Breast epithelium (tissue), 4 donors: ENCODE measurements at regions not wholly inside any gene's neighbourhood (a gene's known extent, or its start where the extent isn't known, plus 50 kb on each side); places are given as distances from the start of the nearest gene placed in this dataset.

Source experiments
- DNase-seq, 2 donors: peaks; one replicate each; pipeline ENCODE4 v3.0.0-alpha.2; 2019; ENCODE audit warnings: low spot score in 2 of 2
- H3K27ac ChIP-seq, 2 donors: fragments of 200-600 bp; sonication (generic) in 1 of 2; one replicate each; pipeline ENCODE4 v1.5.1; 2016 to 2019; ENCODE audit warnings: mild to moderate bottlenecking in 1 of 2
- H3K27me3 ChIP-seq, 2 donors: fragments of 200-600 bp; sonication (generic) in 1 of 2; one replicate each; pipeline versions ENCODE4 v1.5.1 to v1.6.0; 2017 to 2019; ENCODE audit warnings: control low read depth in 1 of 2, mild to moderate bottlenecking in 1 of 2
- H3K36me3 ChIP-seq: fragments of 200-600 bp; one replicate; pipeline ENCODE4 v1.5.1; 2019
- H3K4me1 ChIP-seq, 2 donors: fragments of 200-600 bp; sonication (generic); one replicate each; pipeline ENCODE4 v1.5.1; 2016 to 2019; ENCODE audit warnings: control low read depth in 1 of 2
- H3K4me3 ChIP-seq, 3 donors: fragments of 200-600 bp; sonication (generic); 1 replicate in 2 of 3; 2 replicates in 1 of 3; pipeline ENCODE4 v1.5.1; 2016 to 2019; ENCODE audit warnings: mild to moderate bottlenecking in 3 of 3, moderate library complexity in 2 of 3
- H3K9me3 ChIP-seq, 2 donors: fragments of 200-600 bp; sonication (generic) in 1 of 2; one replicate each; pipeline ENCODE4 v1.5.1; 2016 to 2019; ENCODE audit warnings: control low read depth in 1 of 2
- POLR2A ChIP-seq: fragments of 450-650 bp; IDR thresholded peaks from one replicate; pipeline ENCODE4 v1.6.1; 2016; ENCODE audit warnings: antibody characterized with exemption, mild to moderate bottlenecking, moderate library complexity
- POLR2AphosphoS5 ChIP-seq, 3 donors: sonication (generic); formaldehyde crosslinking; IDR thresholded peaks; one replicate each; pipeline ENCODE4 v1.6.1; 2017; ENCODE audit warnings: antibody characterized with exemption in 3 of 3
- intact Hi-C: fragments of 100-400 bp; cut with DNase I; formaldehyde crosslinking; loops from one replicate; pipeline ENCODE4 v1.15.1; 2023; ENCODE audit warnings: low total_unique reads
- TF ChIP-seq, protein P1 (sequence below), 3 donors: fragments of 450-650 bp; IDR thresholded peaks; one replicate each; pipeline ENCODE4 v1.5.1; 2016 to 2017; ENCODE audit warnings: antibody characterized with exemption in 3 of 3, mild to moderate bottlenecking in 3 of 3, moderate library complexity in 3 of 3

DNA sequence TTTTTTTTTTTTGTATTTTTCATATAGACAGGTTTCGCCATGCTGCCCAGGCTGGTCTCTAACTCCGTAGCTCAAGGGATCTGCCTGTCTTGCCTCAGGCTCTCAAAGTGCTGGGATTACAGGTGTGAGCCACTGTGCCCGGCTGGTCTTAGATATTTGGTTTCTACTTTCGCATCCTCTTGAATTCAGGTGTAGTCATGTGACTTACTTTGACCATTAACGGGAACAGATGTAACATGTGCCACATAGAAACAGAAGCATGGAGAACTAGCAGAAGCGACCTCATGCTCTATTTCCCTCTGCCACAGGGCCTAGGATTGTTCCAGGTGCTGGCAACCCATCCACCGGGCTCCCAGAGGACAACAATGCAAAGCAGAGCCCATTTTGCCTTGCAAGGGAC is 166.6 kb downstream of the CYLD start:
- H3K27me3 ChIP-seq: no peaks in the 10 kb centered on the region
- H3K4me3 ChIP-seq: no peak overlapping the region
- H3K4me1 ChIP-seq: no peaks in the 10 kb centered on the region
- H3K36me3 ChIP-seq: no peaks in the 10 kb centered on the region
- intact Hi-C loops: no loop called here
- no peak for DNase-seq
- no peaks in the 10 kb centered on the region for H3K9me3 ChIP-seq
- TF ChIP-seq, protein P1, sequence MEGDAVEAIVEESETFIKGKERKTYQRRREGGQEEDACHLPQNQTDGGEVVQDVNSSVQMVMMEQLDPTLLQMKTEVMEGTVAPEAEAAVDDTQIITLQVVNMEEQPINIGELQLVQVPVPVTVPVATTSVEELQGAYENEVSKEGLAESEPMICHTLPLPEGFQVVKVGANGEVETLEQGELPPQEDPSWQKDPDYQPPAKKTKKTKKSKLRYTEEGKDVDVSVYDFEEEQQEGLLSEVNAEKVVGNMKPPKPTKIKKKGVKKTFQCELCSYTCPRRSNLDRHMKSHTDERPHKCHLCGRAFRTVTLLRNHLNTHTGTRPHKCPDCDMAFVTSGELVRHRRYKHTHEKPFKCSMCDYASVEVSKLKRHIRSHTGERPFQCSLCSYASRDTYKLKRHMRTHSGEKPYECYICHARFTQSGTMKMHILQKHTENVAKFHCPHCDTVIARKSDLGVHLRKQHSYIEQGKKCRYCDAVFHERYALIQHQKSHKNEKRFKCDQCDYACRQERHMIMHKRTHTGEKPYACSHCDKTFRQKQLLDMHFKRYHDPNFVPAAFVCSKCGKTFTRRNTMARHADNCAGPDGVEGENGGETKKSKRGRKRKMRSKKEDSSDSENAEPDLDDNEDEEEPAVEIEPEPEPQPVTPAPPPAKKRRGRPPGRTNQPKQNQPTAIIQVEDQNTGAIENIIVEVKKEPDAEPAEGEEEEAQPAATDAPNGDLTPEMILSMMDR (IDR thresholded peaks at IDR 0.05): no peak
- no peak for TF ChIP-seq POLR2A
- TF ChIP-seq POLR2AphosphoS5 (IDR thresholded peaks at IDR 0.05): no peak
- no peak overlapping the region for H3K27ac ChIP-seq

DNA sequence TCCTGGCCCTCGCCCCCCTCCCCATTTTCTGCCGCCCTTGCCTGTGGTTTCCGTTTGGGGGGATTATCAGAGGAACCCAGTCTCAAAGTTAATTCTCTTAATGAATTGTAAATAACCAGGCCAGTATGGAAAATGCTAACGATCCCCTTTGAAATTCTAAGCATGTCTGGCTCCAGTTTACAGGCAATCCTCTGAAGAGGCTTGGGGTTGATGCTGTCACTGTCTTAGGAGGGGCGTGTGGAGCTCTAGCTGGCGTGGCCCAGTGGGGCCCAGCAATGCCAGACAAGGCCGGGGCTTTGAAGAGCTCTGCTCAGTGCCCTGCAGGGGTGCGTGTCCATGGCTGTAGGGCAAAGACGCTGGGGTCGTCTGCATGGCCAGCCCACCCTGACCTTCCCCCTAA is 164.6 kb downstream of the CYLD start:
- DNase-seq: no peak
- H3K9me3 ChIP-seq: no peaks in the 10 kb centered on the region
- intact Hi-C loops: no loop called here

DNA sequence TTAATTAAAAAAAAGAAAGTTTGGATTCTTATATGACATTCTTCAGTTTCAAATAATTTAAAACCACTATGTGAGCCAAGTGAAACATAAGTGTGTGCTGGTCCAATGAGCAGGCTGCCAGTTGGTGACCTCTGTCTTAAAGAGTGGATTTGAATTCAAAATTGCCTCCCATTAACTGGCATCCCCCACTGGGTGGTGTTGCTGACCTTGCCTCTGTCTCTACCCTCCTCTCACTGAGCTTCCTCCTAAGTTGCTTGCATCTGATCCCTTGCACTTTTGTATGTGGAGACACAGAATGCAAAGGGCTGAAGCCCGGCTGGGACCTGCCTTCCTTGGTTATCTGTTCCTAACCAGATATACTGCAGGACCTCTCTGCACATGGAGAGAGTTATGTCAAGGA is 160.6 kb downstream of the CYLD start:
- H3K27me3 ChIP-seq: no peaks in the 10 kb centered on the region
- intact Hi-C loops: no loop called here
- no peaks in the 10 kb centered on the region for H3K9me3 ChIP-seq
- no peaks in the 10 kb centered on the region for H3K4me1 ChIP-seq
- TF ChIP-seq, protein P1 (IDR thresholded peaks at IDR 0.05): no peak
- TF ChIP-seq POLR2A (no peak), POLR2AphosphoS5 (IDR thresholded peaks at IDR 0.05) (no peak)
- H3K27ac ChIP-seq: no peak overlapping the region
- DNase-seq: no peak
- no peaks in the 10 kb centered on the region for H3K36me3 ChIP-seq
- H3K4me3 ChIP-seq: no peak overlapping the region

More for the DNA sequence above, 164.6 kb downstream of the CYLD start:
- no peaks in the 10 kb centered on the region for H3K27me3 ChIP-seq
- TF ChIP-seq POLR2A (no peak), POLR2AphosphoS5 (IDR thresholded peaks at IDR 0.05) (no peak)
- TF ChIP-seq, protein P1 (IDR thresholded peaks at IDR 0.05): no peak
- H3K4me1 ChIP-seq: no peaks in the 10 kb centered on the region
- no peaks in the 10 kb centered on the region for H3K36me3 ChIP-seq
- H3K27ac ChIP-seq: no peak overlapping the region
- H3K4me3 ChIP-seq: no peak overlapping the region

DNA sequence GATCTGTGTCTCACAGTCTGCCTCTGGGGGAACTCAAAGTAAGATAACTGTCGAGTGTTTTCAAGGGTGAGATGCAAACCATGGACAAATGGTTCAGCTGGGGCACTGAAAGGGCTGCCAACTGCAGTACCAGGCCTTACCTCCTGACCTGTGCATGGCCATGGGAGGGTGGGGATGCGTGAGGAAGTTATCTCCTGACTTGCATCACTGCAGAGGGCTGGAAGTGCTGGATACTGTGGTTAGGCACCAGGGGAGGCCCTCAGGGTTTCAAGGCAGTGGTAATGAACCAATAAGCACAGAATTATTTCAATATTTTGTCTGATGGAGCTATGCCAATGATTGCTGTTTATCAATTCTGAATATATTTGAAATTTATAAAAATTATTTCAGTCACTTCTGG is 159.2 kb downstream of the CYLD start:
- H3K36me3 ChIP-seq: no peaks in the 10 kb centered on the region
- H3K27ac ChIP-seq: no peak overlapping the region
- intact Hi-C loops: no loop called here
- no peaks in the 10 kb centered on the region for H3K27me3 ChIP-seq
- no peak for TF ChIP-seq POLR2AphosphoS5 (IDR thresholded peaks at IDR 0.05)
- no peak for TF ChIP-seq POLR2A
- DNase-seq: no peak
- H3K4me3 ChIP-seq: no peak overlapping the region
- H3K9me3 ChIP-seq: peaks cover 0 to 7% of the 10 kb centered on the region in 2 donors
- H3K4me1 ChIP-seq: no peaks in the 10 kb centered on the region

DNA sequence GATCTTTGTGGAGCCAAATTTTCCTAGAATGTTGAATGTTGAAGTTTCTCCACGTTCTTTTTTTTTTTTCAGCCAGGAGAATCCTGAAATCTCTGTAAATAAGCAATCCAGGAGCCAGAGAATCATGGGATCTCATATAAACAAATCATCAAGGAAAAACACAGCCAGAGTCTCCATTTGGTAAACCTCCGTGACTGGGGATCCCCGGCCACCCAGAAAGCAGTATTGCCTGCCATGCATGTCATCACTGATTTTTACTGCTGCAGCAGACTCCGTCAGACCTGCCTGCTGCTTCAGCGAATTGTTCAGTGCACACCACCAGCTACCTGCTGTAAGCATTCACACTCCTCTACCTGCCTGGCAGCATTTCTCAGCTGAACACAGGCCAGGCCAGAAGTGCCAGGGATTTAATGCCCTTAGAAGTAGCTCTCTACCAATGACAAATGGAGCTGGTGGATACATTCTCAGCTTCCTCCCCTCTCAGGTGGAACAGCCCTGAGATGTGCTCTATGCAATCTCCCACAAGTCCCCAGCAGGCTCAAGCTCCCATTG is 158.6 kb downstream of the CYLD start:
- no peak for DNase-seq
- intact Hi-C loops: no loop called here
- no peaks in the 10 kb centered on the region for H3K4me1 ChIP-seq
- H3K4me3 ChIP-seq: no peak overlapping the region
- H3K27me3 ChIP-seq: no peaks in the 10 kb centered on the region
- no peak overlapping the region for H3K27ac ChIP-seq
- TF ChIP-seq POLR2AphosphoS5 (IDR thresholded peaks at IDR 0.05) (no peak), POLR2A (no peak)
- TF ChIP-seq, protein P1 (IDR thresholded peaks at IDR 0.05): no peak
- H3K36me3 ChIP-seq: no peaks in the 10 kb centered on the region
- H3K9me3 ChIP-seq: peaks cover 0 to 7% of the 10 kb centered on the region in 2 donors

DNA sequence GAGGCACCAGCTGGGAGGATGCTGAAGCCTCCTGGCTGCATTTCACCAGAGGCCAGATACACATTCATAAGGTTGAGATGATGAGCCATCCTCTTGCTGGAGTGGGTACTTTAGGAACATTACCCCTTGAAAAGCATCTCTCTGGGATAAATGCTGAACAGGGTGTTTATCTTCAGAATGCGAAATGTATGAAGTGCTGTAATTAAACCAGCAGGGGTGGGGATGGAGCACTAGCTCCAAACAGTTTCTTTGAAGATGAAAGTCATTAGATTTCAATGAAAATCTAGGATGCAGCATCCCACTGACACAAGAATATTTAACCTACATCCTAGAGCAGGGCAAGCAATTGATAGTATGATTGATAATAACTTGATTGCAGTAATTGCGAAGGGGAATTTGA is 158.1 kb downstream of the CYLD start:
- no peak overlapping the region for H3K4me3 ChIP-seq
- no peaks in the 10 kb centered on the region for H3K36me3 ChIP-seq
- H3K9me3 ChIP-seq: peaks cover 0 to 7% of the 10 kb centered on the region in 2 donors
- TF ChIP-seq POLR2A (no peak), POLR2AphosphoS5 (IDR thresholded peaks at IDR 0.05) (no peak)
- TF ChIP-seq, protein P1 (IDR thresholded peaks at IDR 0.05): no peak
- H3K4me1 ChIP-seq: no peaks in the 10 kb centered on the region
- H3K27ac ChIP-seq: no peak overlapping the region
- no peak for DNase-seq
- no peaks in the 10 kb centered on the region for H3K27me3 ChIP-seq
- intact Hi-C loops: no loop called here
